ENCODE measurements at regions not wholly inside any gene's neighbourhood (a gene's known extent, or its start where the extent isn't known, plus 50 kb on each side); places are given as distances from the start of the nearest gene placed in this dataset.

- CTCF ChIA-PET, result no interaction called here
- intact Hi-C loops (cut with micrococcal nuclease), result no loop called here
- POLR2A ChIA-PET, result no interaction called here
- DNase-seq (ENCODE audit: low read depth, low spot score) (no peak), ATAC-seq (no peak)
- TF ChIP-seq POLR2AphosphoS5 (IDR thresholded peaks at IDR 0.05; ENCODE audit: low read depth, low read length) (no peak), ZBTB33 (IDR thresholded peaks at IDR 0.05; ENCODE audit: extremely low read depth, insufficient replicate concordance, low read length) (no peak), CEBPB (IDR thresholded peaks at IDR 0.05; ENCODE audit: low read depth) (no peak), POLR2A (IDR thresholded peaks at IDR 0.05; ENCODE audit: borderline replicate concordance, extremely low read depth, insufficient read depth, insufficient read length) (no peak), SIN3A (IDR thresholded peaks at IDR 0.05; ENCODE audit: low read depth) (no peak), EZH2phosphoT487 (IDR thresholded peaks at IDR 0.05; ENCODE audit: borderline replicate concordance) (no peak), FOSL1 (IDR thresholded peaks at IDR 0.05; ENCODE audit: low read depth) (no peak), EGR1 (IDR thresholded peaks at IDR 0.05; ENCODE audit: low read depth) (no peak), ATF3 (IDR thresholded peaks at IDR 0.05) (no peak), JUND (IDR thresholded peaks at IDR 0.05) (no peak), ZFX (IDR thresholded peaks at IDR 0.05) (no peak), CTCF (IDR thresholded peaks at IDR 0.05 in 2 of 3, conservative IDR thresholded peaks at IDR 0.05 in 1 of 3; ENCODE audit: borderline replicate concordance in 1 of 3, insufficient read depth in 1 of 3, low read depth in 2 of 3, low read length in 2 of 3) (no peak)
- Histone ChIP-seq H3K9me3 (ENCODE audit: control insufficient read depth in 1 of 2, insufficient read depth in 1 of 2, low read depth in 1 of 2, low read length in 2 of 2) (no peaks in the 10 kb centered on the region; a peak in 1 of 4 replicates), H3K4me3 (replicated peaks in 1 of 2; ENCODE audit: low read depth in 1 of 2, low read length in 2 of 2) (no peak overlapping the region), H3K27me3 (ENCODE audit: insufficient read depth, low read length) (peaks cover 15% of the 10 kb centered on the region), H3K4me1 (ENCODE audit: control insufficient read depth in 1 of 2, insufficient read depth in 2 of 2, low read length in 2 of 2) (no peaks in the 10 kb centered on the region), H3K79me2 (ENCODE audit: insufficient read depth, low read length) (no peaks in the 10 kb centered on the region), H2AFZ (ENCODE audit: low read depth, low read length, poor library complexity, severe bottlenecking) (no peak overlapping the region), H3K36me3 (ENCODE audit: control insufficient read depth in 1 of 2, insufficient read depth in 2 of 2, low read length in 2 of 2) (no peaks in the 10 kb centered on the region), H4K20me1 (ENCODE audit: insufficient read depth) (no peaks in the 10 kb centered on the region), H3K9me2 (ENCODE audit: insufficient read depth) (no peaks in the 10 kb centered on the region), H3K27ac (ENCODE audit: low read depth, low read length) (no peak overlapping the region), H3K4me2 (ENCODE audit: low read length) (no peak overlapping the region), H3K9ac (ENCODE audit: low read length) (no peak overlapping the region)
- RAD21 ChIA-PET (ENCODE audit: low non-redundant PET in 1 of 2, low total read pairs in 2 of 2, uncharacterized antibody in 2 of 2, unreplicated experiment in 2 of 2), result no interaction called here
- no TSS peak for BruUV-seq (replicated peaks)
These were observed 272.6 kb downstream of the ETAA1 start for GRCh38 chr2:67669766-67670165.

Data from HCT116 (cell line).